H1 (cell line): ENCODE measurements at regions not wholly inside any gene's neighbourhood (a gene's known extent, or its start where the extent isn't known, plus 50 kb on each side); places are given as distances from the start of the nearest gene placed in this dataset.
"Not testable (repeated sequence)": the region's sequence is repeated elsewhere in the genome, so short reads cannot be mapped to it uniquely, and the experiment has no call there.

Experiments used
- CTCF ChIA-PET: fragments of 300-600 bp; sonication (Branson Sonifier 250); formaldehyde crosslinking; loops from one replicate; lab custom pipeline; 2021; ENCODE audit not compliant: partially characterized antibody; lab: Charles Lee
- POLR2A ChIA-PET: fragments of 300-600 bp; sonication (Branson Sonifier 250); formaldehyde crosslinking; loops from one replicate; lab custom pipeline; 2021; ENCODE audit warnings: inconsistent platforms; ENCODE audit not compliant: partially characterized antibody; lab: Charles Lee
- DNase-seq, 2 experiments: peaks; one replicate each; pipeline versions ENCODE4 v3.0.0 to v3.0.0-alpha.2; 2010 to 2022; ENCODE audit warnings: low spot score in 2 of 2, low read depth in 1 of 2, mixed read lengths in 1 of 2
- FAIRE-seq: peaks from 2 replicates; lab custom pipeline; 2011; peaks lifted over from hg19 to GRCh38; lab: Jason Lieb, UNC
- H2AFZ ChIP-seq: 2 replicates; pipeline ENCODE4 v1.8.1; 2012; ENCODE audit warnings: low read length, inconsistent platforms
- H2AK5ac ChIP-seq: 2 replicates; pipeline ENCODE4 v1.6.1; 2013; ENCODE audit warnings: low read depth, low read length
- H2BK120ac ChIP-seq: replicated peaks from 2 replicates; pipeline ENCODE3; 2013; ENCODE audit warnings: low read depth, low read length, inconsistent platforms
- H2BK12ac ChIP-seq: 2 replicates; pipeline ENCODE4 v1.6.1; 2013; ENCODE audit warnings: low read depth, low read length
- H2BK15ac ChIP-seq: 2 replicates; pipeline ENCODE4 v1.6.1; 2013; ENCODE audit warnings: low read length
- H2BK20ac ChIP-seq: 2 replicates; pipeline ENCODE4 v1.6.1; 2013; ENCODE audit warnings: low read length
- H2BK5ac ChIP-seq: 2 replicates; pipeline ENCODE4 v1.6.1; 2013; ENCODE audit warnings: low read depth, low read length
- H3K14ac ChIP-seq: 2 replicates; pipeline ENCODE4 v1.6.1; 2013; ENCODE audit warnings: inconsistent platforms; ENCODE audit not compliant: insufficient read length
- H3K18ac ChIP-seq: 2 replicates; pipeline ENCODE4 v1.6.1; 2013; ENCODE audit warnings: low read length; ENCODE audit errors: extremely low read depth
- H3K23ac ChIP-seq: 2 replicates; pipeline ENCODE4 v1.6.1; 2013; ENCODE audit warnings: inconsistent platforms; ENCODE audit not compliant: insufficient read length
- H3K23me2 ChIP-seq: 2 replicates; pipeline ENCODE4 v1.6.1; 2013; ENCODE audit warnings: low read depth, low read length
- H3K27ac ChIP-seq: 2 replicates; pipeline ENCODE4 v1.6.1; 2011; ENCODE audit warnings: low read depth, low read length, inconsistent platforms
- H3K27me3 ChIP-seq, 4 experiments: replicated peaks in 1 of 4; 1 replicate in 1 of 4; 2 replicates in 3 of 4; pipeline versions ENCODE4 v1.6.1 to v1.8.1; 2011 to 2013; ENCODE audit warnings: low read length in 3 of 4, mild to moderate bottlenecking in 3 of 4, inconsistent platforms in 2 of 4, mixed read lengths in 2 of 4, moderate library complexity in 1 of 4; ENCODE audit not compliant: control insufficient read depth in 3 of 4, insufficient read depth in 3 of 4; ENCODE audit errors: extremely low read depth in 1 of 4
- H3K36me3 ChIP-seq, 4 experiments: 2 replicates each; pipeline versions ENCODE4 v1.6.1 to v1.8.1; 2011 to 2013; ENCODE audit warnings: mild to moderate bottlenecking in 4 of 4, low read length in 3 of 4, moderate library complexity in 2 of 4, control low read depth in 1 of 4, inconsistent platforms in 1 of 4; ENCODE audit not compliant: insufficient read depth in 4 of 4, control insufficient read depth in 2 of 4
- H3K4ac ChIP-seq: replicated peaks from 2 replicates; pipeline ENCODE3; 2013; ENCODE audit warnings: low read length, low read depth, mixed read lengths, inconsistent platforms; ENCODE audit not compliant: insufficient read length
- H3K4me1 ChIP-seq, 4 experiments: replicated peaks in 1 of 4; 1 replicate in 1 of 4; 2 replicates in 3 of 4; pipeline versions ENCODE4 v1.6.1 to v1.8.1; 2011 to 2013; ENCODE audit warnings: low read length in 3 of 4, inconsistent platforms in 2 of 4, mixed read lengths in 1 of 4; ENCODE audit not compliant: insufficient read depth in 4 of 4, control insufficient read depth in 3 of 4
- H3K4me2 ChIP-seq, 2 experiments: 2 replicates each; pipeline versions ENCODE4 v1.6.1 to v1.8.1; 2011 to 2013; ENCODE audit warnings: low read depth in 2 of 2, low read length in 2 of 2, control low read depth in 1 of 2, inconsistent platforms in 1 of 2, mild to moderate bottlenecking in 1 of 2; ENCODE audit not compliant: insufficient read depth in 1 of 2
- H3K4me3 ChIP-seq, 4 experiments: fragments of 200-600, 300-600 bp in 1 of 4; sonication (generic), shearing (Covaris generic), sonication (Bioruptor Twin) in 1 of 4; 2 replicates each; pipeline versions ENCODE4 v1.5.1 to v1.8.1; 2011 to 2016; ENCODE audit warnings: low read length in 4 of 4, low read depth in 3 of 4, control low read depth in 2 of 4, inconsistent platforms in 2 of 4, mild to moderate bottlenecking in 2 of 4, mixed read lengths in 1 of 4, moderate library complexity in 1 of 4; ENCODE audit not compliant: insufficient read depth in 2 of 4; ENCODE audit errors: extremely low read depth in 1 of 4
- H3K56ac ChIP-seq: replicated peaks from 2 replicates; pipeline ENCODE3; 2013; ENCODE audit warnings: low read depth, mild to moderate bottlenecking, mixed read lengths, low read length, inconsistent platforms; ENCODE audit not compliant: insufficient read length
- H3K79me1 ChIP-seq: 2 replicates; pipeline ENCODE4 v1.6.1; 2013; ENCODE audit warnings: low read depth, low read length, control low read depth
- H3K79me2 ChIP-seq, 2 experiments: 2 replicates each; pipeline versions ENCODE4 v1.6.1 to v1.8.1; 2012 to 2013; ENCODE audit warnings: low read length in 2 of 2, mild to moderate bottlenecking in 2 of 2, inconsistent platforms in 1 of 2; ENCODE audit not compliant: insufficient read depth in 2 of 2, control insufficient read depth in 1 of 2
- H3K9ac ChIP-seq, 4 experiments: replicated peaks in 1 of 4; 1 replicate in 1 of 4; 2 replicates in 3 of 4; pipeline versions ENCODE4 v1.6.1 to v1.8.1; 2011 to 2013; ENCODE audit warnings: low read depth in 3 of 4, low read length in 3 of 4, control low read depth in 2 of 4, mild to moderate bottlenecking in 2 of 4, moderate library complexity in 2 of 4, inconsistent platforms in 1 of 4; ENCODE audit errors: extremely low read depth in 1 of 4
- H3K9me3 ChIP-seq, 2 experiments: 2 replicates each; pipeline versions ENCODE4 v1.6.1 to v1.8.1; 2012 to 2013; ENCODE audit warnings: mild to moderate bottlenecking in 2 of 2, moderate library complexity in 2 of 2, control low read depth in 1 of 2, inconsistent platforms in 1 of 2, low read depth in 1 of 2, low read length in 1 of 2, mixed read lengths in 1 of 2; ENCODE audit not compliant: insufficient read depth in 2 of 2
- H4K20me1 ChIP-seq, 2 experiments: replicated peaks in 1 of 2; 2 replicates each; pipeline versions ENCODE3 to v1.8.1; 2011 to 2013; ENCODE audit warnings: inconsistent platforms in 2 of 2, low read length in 2 of 2, mild to moderate bottlenecking in 1 of 2; ENCODE audit not compliant: insufficient read depth in 2 of 2, control insufficient read depth in 1 of 2
- H4K5ac ChIP-seq: 2 replicates; pipeline ENCODE4 v1.6.1; 2013; ENCODE audit warnings: low read length, low read depth, mixed read lengths, inconsistent platforms; ENCODE audit not compliant: insufficient read length
- H4K8ac ChIP-seq: 2 replicates; pipeline ENCODE4 v1.8.0; 2013; ENCODE audit warnings: mild to moderate bottlenecking, moderate library complexity, low read length, inconsistent platforms; ENCODE audit not compliant: insufficient read depth; ENCODE audit errors: extremely low read depth
- H4K91ac ChIP-seq: replicated peaks from 2 replicates; pipeline ENCODE3; 2013; ENCODE audit warnings: low read length, mixed read lengths, inconsistent platforms; ENCODE audit not compliant: insufficient read length
- WGBS, 2 experiments: shearing (Covaris generic) in 1 of 2; methylation state at CpG; one replicate each; pipeline versions ENCODE4 v1.1.6 to v1.1.7; 2013 to 2015; ENCODE audit warnings: low lambda C conversion rate in 2 of 2, mixed read lengths in 2 of 2, inconsistent platforms in 1 of 2, low coverage in 1 of 2, missing lambda C conversion rate in 1 of 2; ENCODE audit not compliant: insufficient replicate concordance in 2 of 2, insufficient coverage in 1 of 2, insufficient read length in 1 of 2; ENCODE audit errors: extremely low coverage in 1 of 2, missing lambda C conversion rate in 1 of 2; 5-methylcytosine and 5-hydroxymethylcytosine counted together

DNA sequence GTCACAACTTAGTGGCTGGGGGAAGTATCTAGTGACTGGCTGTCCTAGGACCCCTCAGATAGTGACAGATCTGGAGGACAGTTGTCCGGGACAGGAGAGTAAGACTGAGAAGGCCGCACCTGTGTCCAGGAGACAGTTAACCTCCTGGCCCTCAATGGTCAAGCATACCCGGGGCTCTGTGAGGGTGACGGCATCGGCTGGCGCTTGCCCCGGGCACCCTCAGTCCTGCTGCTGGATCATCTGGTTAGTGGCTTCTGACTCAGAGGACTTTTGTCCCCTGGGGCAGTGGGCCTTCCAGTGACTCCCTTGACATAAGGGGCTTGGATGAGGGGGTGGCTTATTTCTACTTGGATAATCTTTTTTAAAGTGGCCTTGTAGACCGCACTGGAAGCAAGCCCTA lies 116.5 kb downstream of the CGGBP1 start:
- FAIRE-seq, H3K27ac ChIP-seq, POLR2A ChIA-PET, H3K56ac ChIP-seq, H3K4me1 ChIP-seq, H4K91ac ChIP-seq, H3K79me1 ChIP-seq, H4K8ac ChIP-seq, H2AK5ac ChIP-seq, H2AFZ ChIP-seq, H3K18ac ChIP-seq, H2BK20ac ChIP-seq, H2BK120ac ChIP-seq, H3K4me2 ChIP-seq, H3K23me2 ChIP-seq, H3K23ac ChIP-seq, DNase-seq, H3K9me3 ChIP-seq, H4K5ac ChIP-seq, H3K14ac ChIP-seq, H3K9ac ChIP-seq, H3K36me3 ChIP-seq, H2BK5ac ChIP-seq, H2BK12ac ChIP-seq, CTCF ChIA-PET, H4K20me1 ChIP-seq, H2BK15ac ChIP-seq, H3K79me2 ChIP-seq, H3K4me3 ChIP-seq, H3K4ac ChIP-seq, H3K27me3 ChIP-seq: not testable (repeated sequence)
- 97% methylated on average over 8 of the region's 8 CpGs; no CpG with 5 or more reads in 1 of the 2 experiments for WGBS, 2 experiments
